ENCODE measurements at regions not wholly inside any gene's neighbourhood (a gene's known extent, or its start where the extent isn't known, plus 50 kb on each side); places are given as distances from the start of the nearest gene placed in this dataset.

DNA sequence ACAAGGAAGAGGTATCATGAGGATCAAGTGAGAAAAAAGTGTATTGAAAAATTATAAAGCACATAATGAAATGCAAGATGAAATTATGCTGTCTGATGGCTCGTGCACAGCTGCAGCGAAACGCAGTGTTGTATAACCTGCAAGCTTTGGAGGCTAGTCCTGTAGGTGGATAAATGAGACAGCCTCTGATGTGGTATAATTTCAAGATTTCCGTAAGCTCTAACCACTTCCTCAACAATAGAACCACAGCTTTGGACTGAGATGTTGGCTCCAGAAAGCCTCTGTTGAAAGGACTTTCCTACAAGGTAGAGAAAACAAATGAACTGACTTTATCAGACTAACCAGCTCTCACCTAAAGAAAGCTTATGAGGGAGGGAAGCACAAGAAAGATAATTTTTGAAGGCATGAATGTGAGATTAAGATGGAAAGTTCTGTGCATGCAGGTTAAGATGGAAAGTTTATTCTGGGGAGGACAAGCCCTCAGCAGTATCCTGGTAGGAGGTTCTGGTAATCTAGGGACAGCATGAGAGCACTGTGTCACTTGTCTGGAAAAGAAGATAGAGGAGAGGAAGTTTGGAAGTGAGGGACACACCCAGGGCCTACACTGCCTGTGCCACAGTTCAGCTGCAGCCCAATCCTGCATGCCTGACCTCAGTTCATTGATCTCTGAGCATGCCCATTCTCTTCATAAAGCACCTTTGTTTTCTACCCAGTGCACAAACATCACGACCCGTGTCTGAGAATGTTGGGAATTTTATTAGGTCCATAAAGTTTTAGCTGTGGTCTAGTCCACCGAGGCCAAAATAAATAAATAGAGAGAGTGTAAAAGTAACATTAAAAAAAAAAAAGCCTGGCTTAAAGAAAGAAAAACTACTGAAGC lies 161.5 kb upstream of the SFRP2 start:
- DNase-seq = no peak
- intact Hi-C loops (cut with DNase I) = no loop called here
- peak in 1 of 2 donors; percentile 34 for ATAC-seq

DNA sequence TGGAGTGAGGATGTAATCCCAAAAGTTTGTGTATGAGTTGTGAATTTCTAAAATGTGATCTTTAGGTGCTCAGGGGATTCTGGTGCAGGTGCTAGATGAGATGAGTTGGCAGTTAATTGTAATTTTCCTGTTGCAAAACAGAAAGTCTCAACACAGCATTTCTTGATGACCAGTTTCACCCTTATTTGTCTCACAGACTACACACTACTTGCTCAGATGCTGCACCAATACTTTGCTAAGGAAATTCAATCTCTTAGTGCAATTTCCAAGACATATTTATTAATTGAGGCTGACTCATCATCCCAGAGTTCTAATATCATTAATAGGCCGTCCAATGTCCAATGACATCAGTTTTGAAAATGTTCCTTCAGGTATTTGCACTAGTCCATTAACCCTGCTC lies 159.2 kb upstream of the SFRP2 start:
- intact Hi-C loops (cut with DNase I) = no loop called here
- no peak for ATAC-seq
- no peak for DNase-seq

DNA sequence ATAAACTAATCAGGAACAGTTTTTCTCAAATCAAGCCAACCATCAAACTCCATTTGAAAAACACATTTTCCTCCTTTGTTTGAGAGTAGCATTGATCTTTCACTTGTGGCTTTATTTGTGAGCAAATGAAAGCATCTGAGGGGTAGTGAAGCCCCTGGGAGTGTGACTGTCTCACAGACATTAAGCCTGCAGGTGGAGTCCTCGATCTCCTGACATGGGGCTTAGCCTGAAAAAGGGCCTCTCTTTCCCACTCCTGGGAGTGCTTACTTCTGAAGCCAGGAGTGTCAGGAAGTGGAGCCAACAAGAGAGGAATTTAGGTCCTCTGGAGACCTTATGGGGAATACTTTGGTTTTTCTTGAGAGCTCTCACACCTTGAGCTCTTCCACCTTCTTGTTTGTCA lies 158.2 kb upstream of the SFRP2 start:
- no peak for ATAC-seq

GRCh38 chr4:153945704-153946103 lies 156.8 kb upstream of the SFRP2 start:
- intact Hi-C loops (cut with DNase I) = no loop called here
- ATAC-seq (no peak), DNase-seq (no peak)

More for the DNA sequence above, 158.2 kb upstream of the SFRP2 start:
- no peak for DNase-seq
- intact Hi-C loops (cut with DNase I) = no loop called here

DNA sequence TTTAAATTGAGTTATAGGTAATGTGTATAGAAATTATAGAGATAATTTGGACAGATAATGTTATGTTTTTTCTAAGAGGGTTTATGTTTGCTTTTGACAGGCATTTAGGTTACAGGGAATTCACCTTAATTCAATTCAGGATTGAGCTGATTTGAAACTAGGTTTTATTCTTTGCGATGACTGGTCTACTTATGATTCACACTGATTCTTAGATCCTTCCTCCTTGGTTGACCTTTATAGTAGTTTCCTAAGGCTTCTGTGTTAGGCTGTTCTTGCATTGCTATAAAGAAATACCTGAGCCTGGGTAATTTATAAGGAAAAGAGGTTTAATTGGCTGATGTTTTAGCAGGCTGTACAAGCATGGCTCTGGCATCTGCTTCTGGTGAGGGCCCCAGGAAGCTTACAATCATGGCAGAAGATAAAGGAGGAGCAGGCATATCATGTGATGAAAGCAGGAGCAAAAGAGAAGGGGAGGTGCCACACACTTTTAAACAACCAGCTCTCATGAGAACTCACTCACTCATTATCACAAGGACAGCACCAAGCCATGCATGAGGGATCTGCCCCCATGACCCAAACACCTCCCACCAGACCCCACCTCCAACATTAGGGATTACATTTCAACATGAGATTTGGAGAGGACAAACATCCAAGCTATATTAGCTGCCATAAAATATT lies 155.0 kb upstream of the SFRP2 start:
- DNase-seq (no peak), ATAC-seq (no peak)
- intact Hi-C loops (cut with DNase I) = no loop called here

DNA sequence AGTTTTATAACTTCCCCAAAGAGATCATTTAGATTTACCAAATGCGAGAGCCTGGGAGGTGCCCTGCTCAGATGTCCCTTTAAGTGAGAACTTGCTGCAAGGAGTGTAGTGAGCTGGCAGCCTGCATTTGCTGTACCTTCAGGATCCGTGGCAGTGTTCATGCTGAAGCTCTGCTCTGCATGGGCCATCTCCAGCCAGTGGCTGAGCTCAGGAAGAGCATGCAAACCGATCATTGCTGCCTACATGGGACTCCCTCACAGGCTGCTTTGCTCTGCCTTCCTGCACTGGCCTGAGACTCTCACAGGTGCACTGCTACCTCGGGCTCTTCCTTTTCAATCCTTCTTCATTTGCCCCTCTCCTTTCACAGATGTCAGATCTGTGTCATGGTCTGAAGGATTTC lies 152.0 kb upstream of the SFRP2 start:
- no peak for DNase-seq
- intact Hi-C loops (cut with DNase I) = no loop called here
- no peak for ATAC-seq

DNA sequence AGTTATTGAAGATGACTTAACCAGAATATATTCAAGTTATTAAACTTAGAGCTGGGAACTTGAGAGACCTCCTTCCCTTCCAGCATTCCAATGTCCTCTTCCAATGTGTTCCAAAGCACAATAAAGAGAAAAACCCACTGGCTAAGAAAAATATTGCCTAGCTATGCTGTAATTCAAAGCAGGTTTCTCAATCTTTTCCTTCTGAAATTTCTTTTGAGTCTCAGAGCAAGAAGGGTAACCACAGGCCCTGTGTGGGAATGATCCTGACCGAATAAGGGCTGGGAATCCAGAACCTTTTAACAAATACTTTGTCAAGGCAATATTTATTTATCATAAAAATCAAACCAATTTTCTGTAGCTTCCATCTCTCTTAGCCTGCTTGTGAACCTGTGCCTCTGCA lies 150.7 kb upstream of the SFRP2 start:
- DNase-seq = no peak
- intact Hi-C loops (cut with DNase I) = no loop called here
- no peak for ATAC-seq

DNA sequence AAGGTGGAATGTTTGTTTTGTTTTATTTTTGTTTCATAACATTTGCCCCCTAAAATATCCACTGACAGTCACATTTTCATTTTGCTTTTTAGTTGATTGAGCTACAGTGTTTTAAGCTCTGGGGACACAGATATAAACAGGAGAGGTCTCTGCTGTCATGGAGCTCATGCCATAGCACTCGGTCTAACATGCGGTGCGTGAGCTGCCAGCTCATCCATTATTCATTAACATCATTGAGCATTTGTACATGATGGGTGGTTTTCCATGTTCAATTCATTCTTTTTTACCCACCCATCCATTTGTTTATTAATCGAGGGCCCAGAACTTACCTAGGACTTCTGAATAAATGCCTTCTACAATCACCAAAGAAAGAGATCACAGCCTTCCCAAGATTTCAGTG lies 150.1 kb upstream of the SFRP2 start:
- intact Hi-C loops (cut with DNase I) = no loop called here
- DNase-seq (no peak), ATAC-seq (no peak)

DNA sequence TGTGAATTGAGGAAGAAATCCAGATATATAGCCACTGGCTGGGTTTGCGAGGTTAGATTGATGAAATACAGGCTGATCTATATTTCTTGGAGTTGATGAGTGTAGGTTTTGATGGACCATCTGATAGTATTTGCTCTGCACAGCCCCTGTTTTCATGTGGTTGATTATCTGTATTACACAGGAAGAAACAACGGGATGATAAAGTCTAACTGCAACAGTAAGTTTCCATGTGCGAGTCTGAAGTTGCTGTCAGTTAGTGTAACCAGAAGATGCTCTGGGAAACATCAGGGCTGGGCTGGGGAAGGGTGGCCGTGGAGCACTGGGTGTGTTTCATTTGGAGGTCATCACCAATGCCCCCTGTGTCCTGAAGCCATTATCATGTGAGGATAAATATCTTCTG lies 148.4 kb upstream of the SFRP2 start:
- intact Hi-C loops (cut with DNase I) = no loop called here
- DNase-seq = no peak
- no peak for ATAC-seq

DNA sequence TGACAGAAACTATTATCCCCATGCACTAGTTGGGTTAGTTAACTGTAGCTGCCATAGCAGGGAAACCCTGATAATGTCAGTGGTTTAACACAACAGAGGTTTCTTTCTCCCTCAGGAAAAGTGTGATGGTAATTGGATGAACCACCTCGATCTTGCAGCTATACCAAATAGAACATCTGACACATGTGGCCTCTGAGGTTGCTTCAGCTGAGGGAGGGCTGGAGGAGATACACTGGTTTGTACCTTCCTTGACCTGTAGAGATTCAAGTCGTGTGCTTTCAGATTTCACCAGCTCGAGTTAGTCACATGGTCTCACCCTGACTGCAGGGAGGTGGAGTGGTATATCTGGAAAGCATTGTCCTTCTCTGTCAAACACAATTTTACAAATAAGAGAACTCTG lies 147.2 kb upstream of the SFRP2 start:
- intact Hi-C loops (cut with DNase I) = no loop called here
- no peak for ATAC-seq
- no peak for DNase-seq

DNA sequence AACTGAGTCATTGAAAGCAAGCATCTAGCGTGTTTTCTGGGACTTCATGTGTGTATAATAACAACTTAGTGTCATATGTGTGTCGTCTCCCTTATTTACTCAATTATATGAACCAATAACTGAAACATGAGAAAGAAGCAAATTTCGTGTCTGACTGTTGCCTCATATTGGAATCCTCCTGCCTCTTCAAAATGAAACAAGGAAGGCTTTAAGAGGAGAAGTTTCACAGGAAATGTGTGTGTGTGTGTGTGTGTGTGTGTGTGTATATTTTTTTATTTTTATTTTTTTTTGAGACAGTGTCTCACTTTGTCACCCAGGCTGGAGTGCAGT lies 145.8 kb upstream of the SFRP2 start:
- intact Hi-C loops (cut with DNase I) = no loop called here
- DNase-seq (no peak), ATAC-seq (no peak)

DNA sequence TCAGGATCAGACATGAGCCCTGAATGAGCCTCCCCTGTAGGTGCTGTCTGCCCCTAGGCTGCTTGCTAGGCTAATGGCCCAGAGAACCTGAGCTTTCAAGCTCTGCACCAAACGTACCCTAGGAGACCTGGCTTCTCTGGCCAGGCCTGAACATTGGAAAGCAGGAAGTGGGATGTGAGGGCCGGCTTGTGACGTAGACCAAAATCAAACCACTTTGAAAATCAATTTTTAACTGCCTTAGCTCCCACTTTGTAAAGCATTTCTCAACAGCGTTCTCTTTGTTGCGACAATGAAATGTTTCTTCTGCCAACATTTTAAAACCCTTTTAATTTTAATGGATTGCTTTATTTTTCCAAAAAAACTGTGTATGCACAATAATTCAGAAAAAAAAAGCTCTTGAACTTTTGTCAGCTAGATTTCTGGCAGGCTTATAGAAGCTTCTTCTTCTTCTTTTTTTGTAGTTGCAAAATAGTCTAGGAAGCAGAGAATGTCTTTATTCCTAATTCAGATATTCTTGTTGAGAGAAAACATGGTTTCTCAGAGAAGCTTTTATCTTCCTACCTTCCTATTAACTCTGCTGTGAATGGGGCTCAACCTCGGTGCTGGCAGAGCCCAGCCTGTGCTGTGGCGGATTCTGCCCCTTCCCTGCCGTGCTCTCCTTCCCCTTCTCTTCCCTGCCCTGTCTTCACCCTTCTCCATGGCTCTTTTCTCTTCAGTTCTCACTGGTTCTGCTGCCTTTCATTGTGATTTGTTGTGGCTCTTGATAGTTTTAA lies 145.2 kb upstream of the SFRP2 start:
- DNase-seq (no peak), ATAC-seq (peak in 1 of 2 donors; percentile 41)
- intact Hi-C loops (cut with DNase I) = no loop called here

DNA sequence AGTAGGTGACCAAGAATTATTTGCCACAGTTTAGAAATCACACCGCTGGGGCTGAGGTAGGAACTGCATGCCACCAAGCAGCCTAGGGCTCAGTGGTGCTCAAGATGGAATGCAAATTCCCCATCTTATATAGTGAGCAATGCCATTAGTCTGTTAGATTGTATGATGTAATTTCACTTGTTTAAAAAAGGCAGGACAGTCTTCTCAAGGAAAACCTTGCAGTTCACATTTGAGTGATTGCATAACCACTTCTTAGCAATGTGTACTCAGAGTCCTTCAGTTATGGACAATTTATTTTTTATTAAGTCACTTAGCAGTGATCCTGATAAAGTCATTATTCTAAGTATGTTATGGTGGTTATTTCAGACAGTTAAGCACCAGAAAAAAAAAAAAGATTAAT lies 142.9 kb upstream of the SFRP2 start:
- intact Hi-C loops (cut with DNase I) = no loop called here
- peak; percentile 30 to 33 for ATAC-seq
- DNase-seq = no peak

DNA sequence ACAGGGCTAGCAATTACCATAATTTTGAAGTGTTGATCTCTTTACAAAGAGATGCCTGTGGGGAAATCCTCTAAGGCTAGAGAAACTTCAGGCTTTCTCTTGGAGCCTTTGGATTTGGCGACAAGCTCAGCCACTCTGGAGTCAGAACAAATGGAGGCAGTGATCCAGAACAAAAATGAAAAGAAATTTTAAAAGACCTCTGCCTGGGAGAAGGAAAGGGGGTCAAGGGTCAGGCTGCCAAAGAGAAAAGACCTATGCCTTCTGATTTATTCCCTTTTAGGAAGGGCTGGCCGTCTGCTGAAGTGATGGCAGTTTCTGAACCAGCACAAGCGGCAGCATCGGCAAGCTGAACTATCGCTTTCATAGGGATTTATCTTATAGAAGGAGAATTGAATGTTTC lies 140.8 kb upstream of the SFRP2 start:
- ATAC-seq (no peak), DNase-seq (no peak)
- intact Hi-C loops (cut with DNase I) = no loop called here

- no peak for DNase-seq
- ATAC-seq = no peak
- intact Hi-C loops (cut with DNase I) = no loop called here
Observed at GRCh38 chr4:153927451-153927850, 138.6 kb upstream of the SFRP2 start.

GRCh38 chr4:153922148-153922547 lies 133.3 kb upstream of the SFRP2 start:
- no peak for DNase-seq
- ATAC-seq = no peak
- intact Hi-C loops (cut with DNase I) = no loop called here

DNA sequence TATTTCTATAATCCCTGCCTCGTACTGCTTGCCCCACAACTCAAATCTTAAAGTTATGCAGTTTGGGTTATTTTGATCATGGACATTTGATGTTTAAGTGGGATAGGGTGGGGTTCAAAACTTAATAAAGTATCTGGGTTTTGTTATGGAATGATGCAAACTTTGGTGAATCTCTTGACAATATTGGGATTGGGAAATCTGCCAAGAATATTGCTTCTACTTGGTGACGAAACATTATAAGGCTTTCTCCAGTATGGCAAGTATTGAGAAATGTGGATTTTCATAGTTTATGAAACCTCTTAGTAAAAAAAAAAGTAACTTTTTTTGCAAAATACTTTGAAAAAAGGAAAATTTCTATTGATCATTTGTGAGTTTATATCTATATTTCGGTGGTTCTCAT lies 130.8 kb upstream of the SFRP2 start:
- no peak for ATAC-seq
- no peak for DNase-seq
- intact Hi-C loops (cut with DNase I) = no loop called here

GRCh38 chr4:153916273-153916755 lies 127.4 kb upstream of the SFRP2 start:
- intact Hi-C loops (cut with DNase I) = no loop called here
- ATAC-seq (no peak), DNase-seq (no peak)

DNA sequence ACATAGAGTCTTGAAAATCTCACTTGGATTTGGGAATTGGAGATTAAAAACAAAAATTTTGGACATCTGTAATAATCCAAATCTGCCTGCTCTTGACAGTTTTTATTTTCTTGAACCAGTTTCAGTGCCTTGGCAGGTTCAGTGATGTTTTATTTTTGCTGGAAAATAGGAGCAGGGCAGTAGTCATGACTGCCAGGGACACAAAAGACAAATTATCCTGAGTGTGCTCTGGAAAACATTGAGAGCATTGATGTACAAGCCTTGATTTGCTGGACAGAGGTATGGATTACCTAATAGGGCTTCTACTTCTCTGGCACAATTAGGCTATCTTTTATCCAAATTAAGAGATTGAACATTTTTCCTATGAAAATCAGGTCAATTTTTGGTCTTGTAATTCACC lies 123.4 kb upstream of the SFRP2 start:
- intact Hi-C loops (cut with DNase I) = no loop called here
- ATAC-seq = no peak
- no peak for DNase-seq

GRCh38 chr4:153909672-153910071 lies 120.8 kb upstream of the SFRP2 start:
- intact Hi-C loops (cut with DNase I) = no loop called here
- DNase-seq (no peak), ATAC-seq (no peak)
